ENCODE measurements at regions not wholly inside any gene's neighbourhood (a gene's known extent, or its start where the extent isn't known, plus 50 kb on each side); places are given as distances from the start of the nearest gene placed in this dataset.

- Histone ChIP-seq H3K27ac (ENCODE audit: low read length) (no peak overlapping the region), H3K4me1 (ENCODE audit: control insufficient read depth, insufficient read depth, low read length) (no peaks in the 10 kb centered on the region), H3K4me3 (ENCODE audit: low read depth in 2 of 2, low read length in 2 of 2) (no peak overlapping the region), H3K27me3 (ENCODE audit: control insufficient read depth, insufficient read depth, low read length) (no peaks in the 10 kb centered on the region), H3K36me3 (ENCODE audit: control insufficient read depth, insufficient read depth, low read length) (no peaks in the 10 kb centered on the region), H3K9me3 (ENCODE audit: control insufficient read depth, insufficient read depth, low read depth, low read length) (no peaks in the 10 kb centered on the region)
- ATAC-seq, result no peak
- POLR2A ChIA-PET, result no interaction called here
- intact Hi-C loops (cut with micrococcal nuclease; ENCODE audit: unreplicated experiment), result no loop called here
- CTCF ChIA-PET, result no interaction called here
- in situ Hi-C loops (cut with HindIII; ENCODE audit: low pct_unique_long_range_greater_than_20kb, low sequenced_read_pairs), result no loop called here
- TF ChIP-seq, protein P1, sequence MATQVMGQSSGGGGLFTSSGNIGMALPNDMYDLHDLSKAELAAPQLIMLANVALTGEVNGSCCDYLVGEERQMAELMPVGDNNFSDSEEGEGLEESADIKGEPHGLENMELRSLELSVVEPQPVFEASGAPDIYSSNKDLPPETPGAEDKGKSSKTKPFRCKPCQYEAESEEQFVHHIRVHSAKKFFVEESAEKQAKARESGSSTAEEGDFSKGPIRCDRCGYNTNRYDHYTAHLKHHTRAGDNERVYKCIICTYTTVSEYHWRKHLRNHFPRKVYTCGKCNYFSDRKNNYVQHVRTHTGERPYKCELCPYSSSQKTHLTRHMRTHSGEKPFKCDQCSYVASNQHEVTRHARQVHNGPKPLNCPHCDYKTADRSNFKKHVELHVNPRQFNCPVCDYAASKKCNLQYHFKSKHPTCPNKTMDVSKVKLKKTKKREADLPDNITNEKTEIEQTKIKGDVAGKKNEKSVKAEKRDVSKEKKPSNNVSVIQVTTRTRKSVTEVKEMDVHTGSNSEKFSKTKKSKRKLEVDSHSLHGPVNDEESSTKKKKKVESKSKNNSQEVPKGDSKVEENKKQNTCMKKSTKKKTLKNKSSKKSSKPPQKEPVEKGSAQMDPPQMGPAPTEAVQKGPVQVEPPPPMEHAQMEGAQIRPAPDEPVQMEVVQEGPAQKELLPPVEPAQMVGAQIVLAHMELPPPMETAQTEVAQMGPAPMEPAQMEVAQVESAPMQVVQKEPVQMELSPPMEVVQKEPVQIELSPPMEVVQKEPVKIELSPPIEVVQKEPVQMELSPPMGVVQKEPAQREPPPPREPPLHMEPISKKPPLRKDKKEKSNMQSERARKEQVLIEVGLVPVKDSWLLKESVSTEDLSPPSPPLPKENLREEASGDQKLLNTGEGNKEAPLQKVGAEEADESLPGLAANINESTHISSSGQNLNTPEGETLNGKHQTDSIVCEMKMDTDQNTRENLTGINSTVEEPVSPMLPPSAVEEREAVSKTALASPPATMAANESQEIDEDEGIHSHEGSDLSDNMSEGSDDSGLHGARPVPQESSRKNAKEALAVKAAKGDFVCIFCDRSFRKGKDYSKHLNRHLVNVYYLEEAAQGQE (IDR thresholded peaks at IDR 0.05; ENCODE audit: insufficient read depth in 1 of 2, low read depth in 2 of 2, low read length in 1 of 2), result no peak
- no peak for TF ChIP-seq SIN3A (IDR thresholded peaks at IDR 0.05; ENCODE audit: borderline replicate concordance, insufficient read depth, low read depth, low read length)
- no TSS peak for BruUV-seq (replicated peaks)
- DNase-seq (ENCODE audit: low read depth, low spot score), result no peak
Observed at GRCh38 chr3:132847849-132848625, 125.8 kb upstream of the NPHP3 start.

DNA sequence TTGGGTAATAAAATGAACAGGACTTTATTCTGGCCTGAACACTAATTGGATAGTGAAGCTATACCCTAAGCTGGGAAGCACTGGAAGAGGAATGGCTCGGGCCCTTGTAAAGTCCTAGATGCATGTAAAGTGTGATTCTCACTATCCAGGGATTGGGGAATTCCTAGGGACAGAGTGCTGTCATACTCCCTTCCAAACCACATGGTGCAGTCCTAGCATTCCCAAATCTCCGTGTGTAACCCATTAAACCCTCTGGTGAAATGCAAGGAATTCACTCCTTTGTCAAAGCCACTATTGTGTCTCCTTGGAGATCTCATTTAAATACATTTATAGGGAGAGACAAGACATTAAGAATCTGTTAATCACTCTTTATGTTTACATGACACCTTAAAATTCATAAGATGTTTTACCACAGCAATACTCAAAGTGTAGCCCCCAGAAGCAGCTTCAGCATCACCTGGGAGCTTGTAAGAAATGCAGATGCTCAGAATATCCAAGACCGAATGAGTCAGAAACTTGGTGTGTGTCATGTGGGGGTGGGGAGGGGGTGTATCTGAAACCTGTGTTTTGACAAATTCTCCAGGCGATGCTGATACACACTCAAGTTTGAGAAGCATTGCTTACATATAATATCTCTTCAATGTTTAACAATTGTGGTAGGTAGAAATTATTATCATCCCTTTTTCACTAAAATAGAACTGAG, 121.8 kb upstream of the NPHP3 start:
- H3K9me3 ChIP-seq (ENCODE audit: control insufficient read depth, insufficient read depth, low read depth, low read length), result no peaks in the 10 kb centered on the region

More for the DNA sequence above, 121.8 kb upstream of the NPHP3 start:
- intact Hi-C loops (cut with micrococcal nuclease; ENCODE audit: unreplicated experiment) (no loop called here), in situ Hi-C loops (cut with HindIII; ENCODE audit: low pct_unique_long_range_greater_than_20kb, low sequenced_read_pairs) (no loop called here)
- TF ChIP-seq TCF7L2 (IDR thresholded peaks at IDR 0.05; ENCODE audit: low read depth, low read length) (no peak), CTCF (IDR thresholded peaks at IDR 0.05) (no peak), SIN3A (IDR thresholded peaks at IDR 0.05; ENCODE audit: borderline replicate concordance, insufficient read depth, low read depth, low read length) (no peak), POLR2AphosphoS5 (IDR thresholded peaks at IDR 0.05; ENCODE audit: low read depth, low read length) (no peak)
- TF ChIP-seq, protein P1 (IDR thresholded peaks at IDR 0.05; ENCODE audit: insufficient read depth in 1 of 2, low read depth in 2 of 2, low read length in 1 of 2), result no peak
- POLR2A ChIA-PET, result no interaction called here
- Histone ChIP-seq H3K4me1 (ENCODE audit: control insufficient read depth, insufficient read depth, low read length) (no peaks in the 10 kb centered on the region), H3K36me3 (ENCODE audit: control insufficient read depth, insufficient read depth, low read length) (no peaks in the 10 kb centered on the region), H3K4me3 (ENCODE audit: low read depth in 2 of 2, low read length in 2 of 2) (no peak overlapping the region), H3K27ac (ENCODE audit: low read length) (no peak overlapping the region), H3K27me3 (ENCODE audit: control insufficient read depth, insufficient read depth, low read length) (no peaks in the 10 kb centered on the region)
- ATAC-seq, result no peak
- CTCF ChIA-PET, result no interaction called here
- DNase-seq (ENCODE audit: low read depth, low spot score), result no peak
- BruUV-seq (replicated peaks), result no TSS peak

Measured in Panc1 (cell line).